Osteocyte (in vitro differentiated cells): ENCODE measurements at regions not wholly inside any gene's neighbourhood (a gene's known extent, or its start where the extent isn't known, plus 50 kb on each side); places are given as distances from the start of the nearest gene placed in this dataset.

Experiments
- DNase-seq: peaks from one replicate; pipeline ENCODE4 v3.0.0; 2021; ENCODE audit warnings: mixed read lengths; ENCODE audit not compliant: unreplicated experiment; ENCODE audit errors: extremely low spot score
- H3K27ac Mint-ChIP-seq: one replicate; pipeline ENCODE4 v1.8.0; 2021; ENCODE audit warnings: mild to moderate bottlenecking, mixed read lengths; ENCODE audit not compliant: unreplicated experiment
- H3K27me3 Mint-ChIP-seq: one replicate; pipeline ENCODE4 v1.8.0; 2021; ENCODE audit warnings: mixed read lengths; ENCODE audit not compliant: unreplicated experiment
- H3K36me3 Mint-ChIP-seq: one replicate; pipeline ENCODE4 v1.8.0; 2021; ENCODE audit warnings: mixed read lengths; ENCODE audit not compliant: unreplicated experiment
- H3K4me1 Mint-ChIP-seq: one replicate; pipeline ENCODE4 v1.8.0; 2021; ENCODE audit warnings: mixed read lengths; ENCODE audit not compliant: unreplicated experiment
- H3K4me3 Mint-ChIP-seq: one replicate; pipeline ENCODE4 v1.8.0; 2021; ENCODE audit warnings: mild to moderate bottlenecking, moderate library complexity, mixed read lengths; ENCODE audit not compliant: unreplicated experiment
- H3K9me3 Mint-ChIP-seq: one replicate; pipeline ENCODE4 v1.8.0; 2021; ENCODE audit warnings: mixed read lengths; ENCODE audit not compliant: unreplicated experiment
- TF ChIP-seq, protein P1 (sequence below): fragments of 200-600 bp; sonication (generic); IDR thresholded peaks from 2 replicates; pipeline ENCODE4 v1.5.0; 2021; ENCODE audit warnings: antibody characterized with exemption, mild to moderate bottlenecking, moderate library complexity

DNA sequence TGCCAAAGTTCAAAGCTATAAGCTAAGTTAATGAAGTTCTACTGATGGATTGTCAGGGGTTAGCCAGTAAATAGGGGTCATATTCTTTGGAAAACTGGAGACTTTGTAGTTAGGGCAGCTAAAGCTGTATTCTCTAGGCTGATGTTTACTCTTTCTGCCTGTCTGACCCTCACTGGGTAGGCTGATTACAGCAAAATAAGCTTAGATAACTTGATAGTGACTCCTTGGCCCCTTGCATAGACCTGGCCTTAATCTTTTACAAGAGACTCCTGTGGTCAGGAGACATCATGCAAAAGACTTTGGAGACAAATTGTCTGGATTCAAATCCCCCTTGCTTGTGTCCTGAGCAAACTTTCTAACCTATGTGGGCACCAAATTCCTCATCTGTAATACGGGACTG is 314.4 kb upstream of the MSX2 start:
- H3K27ac Mint-ChIP-seq: no peak overlapping the region
- DNase-seq: no peak
- TF ChIP-seq, protein P1, sequence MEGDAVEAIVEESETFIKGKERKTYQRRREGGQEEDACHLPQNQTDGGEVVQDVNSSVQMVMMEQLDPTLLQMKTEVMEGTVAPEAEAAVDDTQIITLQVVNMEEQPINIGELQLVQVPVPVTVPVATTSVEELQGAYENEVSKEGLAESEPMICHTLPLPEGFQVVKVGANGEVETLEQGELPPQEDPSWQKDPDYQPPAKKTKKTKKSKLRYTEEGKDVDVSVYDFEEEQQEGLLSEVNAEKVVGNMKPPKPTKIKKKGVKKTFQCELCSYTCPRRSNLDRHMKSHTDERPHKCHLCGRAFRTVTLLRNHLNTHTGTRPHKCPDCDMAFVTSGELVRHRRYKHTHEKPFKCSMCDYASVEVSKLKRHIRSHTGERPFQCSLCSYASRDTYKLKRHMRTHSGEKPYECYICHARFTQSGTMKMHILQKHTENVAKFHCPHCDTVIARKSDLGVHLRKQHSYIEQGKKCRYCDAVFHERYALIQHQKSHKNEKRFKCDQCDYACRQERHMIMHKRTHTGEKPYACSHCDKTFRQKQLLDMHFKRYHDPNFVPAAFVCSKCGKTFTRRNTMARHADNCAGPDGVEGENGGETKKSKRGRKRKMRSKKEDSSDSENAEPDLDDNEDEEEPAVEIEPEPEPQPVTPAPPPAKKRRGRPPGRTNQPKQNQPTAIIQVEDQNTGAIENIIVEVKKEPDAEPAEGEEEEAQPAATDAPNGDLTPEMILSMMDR: no peak
- peaks cover 15% of the 10 kb centered on the region for H3K27me3 Mint-ChIP-seq
- H3K9me3 Mint-ChIP-seq: no peaks in the 10 kb centered on the region
- H3K4me3 Mint-ChIP-seq: no peak overlapping the region
- H3K4me1 Mint-ChIP-seq: peaks cover 10% of the 10 kb centered on the region
- H3K36me3 Mint-ChIP-seq: no peaks in the 10 kb centered on the region

DNA sequence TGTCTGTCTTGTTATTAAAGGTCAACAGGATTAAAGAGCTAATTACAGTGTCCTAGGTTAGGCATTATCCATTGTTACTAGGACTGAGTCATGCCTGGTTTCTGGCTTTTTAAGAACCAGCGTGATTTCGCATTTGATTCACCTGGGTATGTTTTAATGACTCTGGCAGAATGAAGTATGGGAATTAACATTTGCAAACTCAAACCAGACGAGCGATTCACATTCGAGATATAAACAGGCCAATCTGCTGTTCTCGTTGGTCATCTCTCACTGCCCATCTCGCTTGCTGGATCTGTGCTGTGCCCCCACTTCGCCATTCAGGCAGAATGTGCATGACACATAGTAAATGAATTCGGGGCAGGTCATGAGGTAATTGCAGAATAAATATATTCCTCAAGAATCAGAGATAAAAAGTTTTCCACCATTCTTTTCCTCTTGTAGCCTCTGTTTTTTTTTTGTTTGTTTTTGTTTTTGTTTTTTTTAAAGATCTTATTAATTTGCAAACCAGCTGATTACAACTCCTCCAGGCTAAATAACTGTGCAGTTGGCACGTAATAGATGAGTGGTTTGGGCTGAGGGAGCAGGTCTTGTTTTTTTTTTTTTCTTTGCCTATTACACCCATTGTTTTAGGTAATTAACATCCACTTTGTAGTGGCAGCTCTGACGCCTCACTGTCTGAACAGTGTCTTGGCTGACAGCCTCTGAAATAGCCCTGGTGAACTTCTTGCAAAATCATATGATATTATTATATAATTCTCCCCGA is 313.5 kb upstream of the MSX2 start:
- H3K4me1 Mint-ChIP-seq: peaks cover 14% of the 10 kb centered on the region
- H3K36me3 Mint-ChIP-seq: no peaks in the 10 kb centered on the region
- peaks cover 8% of the 10 kb centered on the region for H3K27me3 Mint-ChIP-seq
- no peak overlapping the region for H3K27ac Mint-ChIP-seq
- DNase-seq: no peak
- H3K4me3 Mint-ChIP-seq: no peak overlapping the region
- no peaks in the 10 kb centered on the region for H3K9me3 Mint-ChIP-seq
- TF ChIP-seq, protein P1: no peak

DNA sequence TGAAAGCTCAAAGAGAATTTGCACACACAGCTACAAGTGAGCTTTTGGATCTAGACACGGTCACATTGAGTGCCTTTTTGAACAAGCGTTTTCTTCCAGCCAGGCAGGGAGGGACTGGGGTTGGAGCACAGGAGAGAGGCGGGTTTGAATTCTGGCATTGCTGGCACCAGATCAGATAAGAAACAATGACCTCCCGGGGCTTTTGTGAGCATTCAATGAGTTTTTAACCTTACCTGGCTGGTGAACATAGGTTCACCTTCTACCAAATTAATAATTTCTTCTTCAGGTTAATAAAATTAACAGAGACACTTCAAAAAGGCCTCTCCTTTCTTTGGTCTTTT is 312.9 kb upstream of the MSX2 start:
- H3K27me3 Mint-ChIP-seq: peaks cover 8% of the 10 kb centered on the region
- no peaks in the 10 kb centered on the region for H3K9me3 Mint-ChIP-seq
- H3K36me3 Mint-ChIP-seq: no peaks in the 10 kb centered on the region
- TF ChIP-seq, protein P1: no peak
- H3K27ac Mint-ChIP-seq: no peak overlapping the region
- DNase-seq: no peak
- H3K4me3 Mint-ChIP-seq: no peak overlapping the region
- H3K4me1 Mint-ChIP-seq: peaks cover 14% of the 10 kb centered on the region

DNA sequence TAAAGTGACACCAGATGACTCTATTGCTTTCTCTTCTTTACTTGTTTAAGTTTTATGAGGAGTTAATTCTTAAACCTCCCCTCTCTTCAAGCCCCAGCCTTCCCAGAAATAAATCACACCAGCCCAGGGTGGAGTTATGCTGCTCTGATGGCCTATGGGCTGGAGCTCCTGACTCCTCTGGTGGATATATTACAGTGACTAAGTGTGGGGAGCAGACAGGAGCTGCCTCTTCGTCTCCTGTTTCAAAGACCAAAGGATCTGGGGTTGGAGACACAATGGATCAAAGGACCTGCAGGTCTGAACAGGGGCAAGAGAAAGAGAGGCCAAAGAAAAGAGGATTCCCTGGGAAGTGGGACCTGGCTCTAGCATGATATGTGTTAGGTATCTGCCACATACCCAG is 312.0 kb upstream of the MSX2 start:
- Mint-ChIP-seq H3K9me3 (no peaks in the 10 kb centered on the region), H3K27ac (no peak overlapping the region), H3K4me1 (peaks cover 14% of the 10 kb centered on the region), H3K4me3 (no peak overlapping the region), H3K27me3 (peaks cover 3% of the 10 kb centered on the region), H3K36me3 (no peaks in the 10 kb centered on the region)
- TF ChIP-seq, protein P1: no peak
- DNase-seq: no peak

DNA sequence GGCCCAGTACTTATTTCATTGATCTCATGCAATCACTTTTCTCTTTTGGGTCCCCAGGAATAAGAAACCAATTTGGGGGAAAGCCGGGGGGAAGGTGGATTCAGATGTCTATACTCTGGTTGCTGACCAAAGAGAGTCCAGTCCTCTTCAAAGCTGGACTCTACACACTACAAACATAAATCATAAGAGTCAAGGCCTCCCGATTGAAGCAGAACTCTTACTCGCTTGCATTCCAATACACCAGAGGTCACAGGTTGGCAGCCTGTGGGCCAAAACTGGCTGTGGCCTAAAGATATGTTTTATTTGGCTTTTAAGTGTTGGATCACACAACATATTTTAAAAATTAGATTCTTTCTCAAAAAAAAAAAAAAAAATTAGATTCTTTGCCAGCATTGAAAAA is 311.4 kb upstream of the MSX2 start:
- Mint-ChIP-seq H3K27ac (no peak overlapping the region), H3K4me3 (no peak overlapping the region), H3K36me3 (no peaks in the 10 kb centered on the region), H3K27me3 (no peaks in the 10 kb centered on the region), H3K4me1 (peaks cover 14% of the 10 kb centered on the region), H3K9me3 (no peaks in the 10 kb centered on the region)
- TF ChIP-seq, protein P1: no peak
- DNase-seq: no peak
